Ovary (tissue), 3 donors: ENCODE measurements at regions not wholly inside any gene's neighbourhood (a gene's known extent, or its start where the extent isn't known, plus 50 kb on each side); places are given as distances from the start of the nearest gene placed in this dataset.

Experiments
- CTCF ChIP-seq, 3 donors: fragments of 450-650 bp in 2 of 3; fragments of 200-600 bp in 1 of 3; IDR thresholded peaks; one replicate each; pipeline versions ENCODE4 v1.5.1 to v1.8.0; 2016 to 2022; ENCODE audit warnings: antibody characterized with exemption in 3 of 3, mild to moderate bottlenecking in 1 of 3
- EP300 ChIP-seq: sonication (generic); formaldehyde crosslinking; IDR thresholded peaks from one replicate; pipeline ENCODE4 v1.6.1; 2017; ENCODE audit warnings: antibody characterized with exemption
- POLR2A ChIP-seq: fragments of 450-650 bp; IDR thresholded peaks from one replicate; pipeline ENCODE4 v1.6.1; 2017; ENCODE audit warnings: antibody characterized with exemption, mild to moderate bottlenecking, moderate library complexity
- donor health status: DM: no; HTN: no; CAD: no.

- TF ChIP-seq CTCF (IDR thresholded peaks at IDR 0.05), result no peak
- no peak for TF ChIP-seq POLR2A
- TF ChIP-seq EP300, result no peak
Measured at GRCh38 chr18:71304856-71305255, 1016.0 kb downstream of the SOCS6 start.
